ENCODE measurements at regions not wholly inside any gene's neighbourhood (a gene's known extent, or its start where the extent isn't known, plus 50 kb on each side); places are given as distances from the start of the nearest gene placed in this dataset.
A peak's percentile ranks its signal among the peaks of the same experiment; 100 is the strongest.

GRCh38 chr3:106510206-106510605, 641.4 kb upstream of the CBLB start:
- Histone ChIP-seq H4K91ac (ENCODE audit: low read depth, low read length) (no peak overlapping the region), H2AFZ (ENCODE audit: insufficient read depth, low read length, poor library complexity) (no peak overlapping the region), H3K27me3 (ENCODE audit: insufficient read depth, low read length) (no peaks in the 10 kb centered on the region), H2BK12ac (ENCODE audit: low read length) (no peak overlapping the region), H3K4me1 (ENCODE audit: control insufficient read depth in 1 of 2, insufficient read depth in 2 of 2, low read length in 2 of 2) (no peaks in the 10 kb centered on the region), H2BK120ac (ENCODE audit: insufficient read depth, low read length, poor library complexity) (no peak overlapping the region), H3K27ac (ENCODE audit: low read depth, low read length) (no peak overlapping the region), H3K4me3 (ENCODE audit: low read depth, low read length) (no peak overlapping the region), H3K14ac (ENCODE audit: low read length) (no peak overlapping the region), H3K36me3 (ENCODE audit: control insufficient read depth in 1 of 2, insufficient read depth in 2 of 2, low read length in 2 of 2) (no peaks in the 10 kb centered on the region), H3K79me2 (ENCODE audit: control insufficient read depth, insufficient read depth, low read length, poor library complexity) (no peaks in the 10 kb centered on the region), H3K9ac (ENCODE audit: low read length) (no peak overlapping the region), H3K23ac (ENCODE audit: low read length) (no peak overlapping the region), H2AK5ac (ENCODE audit: low read length) (no peak overlapping the region), H4K12ac (ENCODE audit: low read depth, low read length) (no peak overlapping the region), H3K18ac (ENCODE audit: low read length) (no peak overlapping the region), H2BK5ac (ENCODE audit: low read depth, low read length, poor library complexity) (no peak overlapping the region), H3K4ac (ENCODE audit: low read depth, low read length) (no peak overlapping the region), H3K4me2 (ENCODE audit: low read length) (no peak overlapping the region), H4K8ac (ENCODE audit: low read depth, low read length) (no peak overlapping the region), H3K79me1 (ENCODE audit: low read length) (no peaks in the 10 kb centered on the region), H3K9me3 (ENCODE audit: insufficient read depth, low read depth, low read length) (no peaks in the 10 kb centered on the region)
- no peak for DNase-seq
- no CpG with 5 or more reads among the region's 1 CpG for WGBS (ENCODE audit: extremely low coverage, insufficient coverage, insufficient read length)

GRCh38 chr3:106512846-106513245, 644.0 kb upstream of the CBLB start:
- H3K18ac ChIP-seq (ENCODE audit: low read length) = no peak overlapping the region
- no peak overlapping the region for H3K4me2 ChIP-seq (ENCODE audit: low read length)
- DNase-seq = peak; percentile 16 to 65
- no peak overlapping the region for H2BK12ac ChIP-seq (ENCODE audit: low read length)
- H3K36me3 ChIP-seq (ENCODE audit: control insufficient read depth in 1 of 2, insufficient read depth in 2 of 2, low read length in 2 of 2) = no peaks in the 10 kb centered on the region
- H3K9ac ChIP-seq (ENCODE audit: low read length) = no peak overlapping the region
- H3K23ac ChIP-seq (ENCODE audit: low read length) = no peak overlapping the region
- no peaks in the 10 kb centered on the region for H3K9me3 ChIP-seq (ENCODE audit: insufficient read depth, low read depth, low read length)
- H3K27me3 ChIP-seq (ENCODE audit: insufficient read depth, low read length) = no peaks in the 10 kb centered on the region
- H4K8ac ChIP-seq (ENCODE audit: low read depth, low read length) = no peak overlapping the region
- no peak overlapping the region for H4K12ac ChIP-seq (ENCODE audit: low read depth, low read length)
- no peak overlapping the region for H4K91ac ChIP-seq (ENCODE audit: low read depth, low read length)
- no peaks in the 10 kb centered on the region for H3K4me1 ChIP-seq (ENCODE audit: control insufficient read depth in 1 of 2, insufficient read depth in 2 of 2, low read length in 2 of 2)
- H3K14ac ChIP-seq (ENCODE audit: low read length) = no peak overlapping the region
- H2AK5ac ChIP-seq (ENCODE audit: low read length) = no peak overlapping the region
- no peaks in the 10 kb centered on the region for H3K79me2 ChIP-seq (ENCODE audit: control insufficient read depth, insufficient read depth, low read length, poor library complexity)
- WGBS (ENCODE audit: extremely low coverage, insufficient coverage, insufficient read length) = no CpG with 5 or more reads among the region's 1 CpG
- no peak overlapping the region for H3K4me3 ChIP-seq (ENCODE audit: low read depth, low read length)
- no peak overlapping the region for H2BK5ac ChIP-seq (ENCODE audit: low read depth, low read length, poor library complexity)
- H3K4ac ChIP-seq (ENCODE audit: low read depth, low read length) = no peak overlapping the region
- no peaks in the 10 kb centered on the region for H3K79me1 ChIP-seq (ENCODE audit: low read length)
- no peak overlapping the region for H3K27ac ChIP-seq (ENCODE audit: low read depth, low read length)
- H2AFZ ChIP-seq (ENCODE audit: insufficient read depth, low read length, poor library complexity) = no peak overlapping the region
- H2BK120ac ChIP-seq (ENCODE audit: insufficient read depth, low read length, poor library complexity) = no peak overlapping the region

GRCh38 chr3:106514431-106514830, 645.6 kb upstream of the CBLB start:
- Histone ChIP-seq H4K12ac (ENCODE audit: low read depth, low read length) (no peak overlapping the region), H2BK5ac (ENCODE audit: low read depth, low read length, poor library complexity) (no peak overlapping the region), H3K23ac (ENCODE audit: low read length) (no peak overlapping the region), H4K8ac (ENCODE audit: low read depth, low read length) (no peak overlapping the region), H2AK5ac (ENCODE audit: low read length) (no peak overlapping the region), H3K79me2 (ENCODE audit: control insufficient read depth, insufficient read depth, low read length, poor library complexity) (no peaks in the 10 kb centered on the region), H3K4me1 (ENCODE audit: control insufficient read depth in 1 of 2, insufficient read depth in 2 of 2, low read length in 2 of 2) (no peaks in the 10 kb centered on the region), H3K27me3 (ENCODE audit: insufficient read depth, low read length) (no peaks in the 10 kb centered on the region), H3K14ac (ENCODE audit: low read length) (no peak overlapping the region), H3K27ac (ENCODE audit: low read depth, low read length) (no peak overlapping the region), H2AFZ (ENCODE audit: insufficient read depth, low read length, poor library complexity) (no peak overlapping the region), H3K9me3 (ENCODE audit: insufficient read depth, low read depth, low read length) (no peaks in the 10 kb centered on the region), H3K79me1 (ENCODE audit: low read length) (no peaks in the 10 kb centered on the region), H3K9ac (ENCODE audit: low read length) (no peak overlapping the region), H4K91ac (ENCODE audit: low read depth, low read length) (no peak overlapping the region), H3K4me3 (ENCODE audit: low read depth, low read length) (no peak overlapping the region), H3K4me2 (ENCODE audit: low read length) (no peak overlapping the region), H3K18ac (ENCODE audit: low read length) (no peak overlapping the region), H2BK12ac (ENCODE audit: low read length) (no peak overlapping the region), H3K36me3 (ENCODE audit: control insufficient read depth in 1 of 2, insufficient read depth in 2 of 2, low read length in 2 of 2) (no peaks in the 10 kb centered on the region), H3K4ac (ENCODE audit: low read depth, low read length) (no peak overlapping the region), H2BK120ac (ENCODE audit: insufficient read depth, low read length, poor library complexity) (no peak overlapping the region)
- WGBS (ENCODE audit: extremely low coverage, insufficient coverage, insufficient read length) = no CpG with 5 or more reads among the region's 4 CpGs
- no peak for DNase-seq

- Histone ChIP-seq H3K79me1 (ENCODE audit: low read length) (no peaks in the 10 kb centered on the region), H3K4ac (ENCODE audit: low read depth, low read length) (no peak overlapping the region), H3K14ac (ENCODE audit: low read length) (no peak overlapping the region), H3K4me2 (ENCODE audit: low read length) (no peak overlapping the region), H3K36me3 (ENCODE audit: control insufficient read depth in 1 of 2, insufficient read depth in 2 of 2, low read length in 2 of 2) (no peaks in the 10 kb centered on the region), H3K23ac (ENCODE audit: low read length) (no peak overlapping the region), H2AFZ (ENCODE audit: insufficient read depth, low read length, poor library complexity) (no peak overlapping the region), H4K8ac (ENCODE audit: low read depth, low read length) (no peak overlapping the region), H2BK120ac (ENCODE audit: insufficient read depth, low read length, poor library complexity) (no peak overlapping the region), H3K18ac (ENCODE audit: low read length) (no peak overlapping the region), H3K9me3 (ENCODE audit: insufficient read depth, low read depth, low read length) (peaks cover 3% of the 10 kb centered on the region), H3K9ac (ENCODE audit: low read length) (no peak overlapping the region), H3K27me3 (ENCODE audit: insufficient read depth, low read length) (no peaks in the 10 kb centered on the region), H3K27ac (ENCODE audit: low read depth, low read length) (no peak overlapping the region), H2BK12ac (ENCODE audit: low read length) (no peak overlapping the region), H3K4me1 (ENCODE audit: control insufficient read depth in 1 of 2, insufficient read depth in 2 of 2, low read length in 2 of 2) (no peaks in the 10 kb centered on the region), H4K12ac (ENCODE audit: low read depth, low read length) (no peak overlapping the region), H2AK5ac (ENCODE audit: low read length) (no peak overlapping the region), H2BK5ac (ENCODE audit: low read depth, low read length, poor library complexity) (no peak overlapping the region), H3K79me2 (ENCODE audit: control insufficient read depth, insufficient read depth, low read length, poor library complexity) (no peaks in the 10 kb centered on the region), H3K4me3 (ENCODE audit: low read depth, low read length) (no peak overlapping the region), H4K91ac (ENCODE audit: low read depth, low read length) (no peak overlapping the region)
- DNase-seq = peak in 1 of 2 donors; percentile 24
These were observed 649.7 kb upstream of the CBLB start for GRCh38 chr3:106518516-106518915.

Data from trophoblast cell (in vitro differentiated cells and primary cell).